T-helper 2 cell treated with Interferon-gamma antibody and Interleukin-4, amounts not matched to agents 5 μg/mL and 100 μg/mL, for 36 hours (primary cell): ENCODE measurements at regions not wholly inside any gene's neighbourhood (a gene's known extent, or its start where the extent isn't known, plus 50 kb on each side); places are given as distances from the start of the nearest gene placed in this dataset.

Experiments
- DNase-seq: peaks from one replicate; pipeline ENCODE4 v3.0.0; 2021; ENCODE audit warnings: low spot score
- H3K27ac Mint-ChIP-seq: one replicate; pipeline ENCODE4 v1.8.0; 2021; ENCODE audit warnings: mild to moderate bottlenecking, mixed read lengths
- H3K27me3 Mint-ChIP-seq: one replicate; pipeline ENCODE4 v1.8.0; 2021; ENCODE audit warnings: low read depth, mixed read lengths
- H3K36me3 Mint-ChIP-seq: one replicate; pipeline ENCODE4 v1.8.0; 2021; ENCODE audit warnings: low read depth, mixed read lengths
- H3K4me1 Mint-ChIP-seq: one replicate; pipeline ENCODE4 v1.8.0; 2021; ENCODE audit warnings: low read depth, mixed read lengths
- H3K4me3 Mint-ChIP-seq: one replicate; pipeline ENCODE4 v1.8.0; 2022; ENCODE audit warnings: mild to moderate bottlenecking, moderate library complexity, mixed read lengths
- H3K9me3 Mint-ChIP-seq: one replicate; pipeline ENCODE4 v1.8.0; 2021; ENCODE audit warnings: mixed read lengths

DNA sequence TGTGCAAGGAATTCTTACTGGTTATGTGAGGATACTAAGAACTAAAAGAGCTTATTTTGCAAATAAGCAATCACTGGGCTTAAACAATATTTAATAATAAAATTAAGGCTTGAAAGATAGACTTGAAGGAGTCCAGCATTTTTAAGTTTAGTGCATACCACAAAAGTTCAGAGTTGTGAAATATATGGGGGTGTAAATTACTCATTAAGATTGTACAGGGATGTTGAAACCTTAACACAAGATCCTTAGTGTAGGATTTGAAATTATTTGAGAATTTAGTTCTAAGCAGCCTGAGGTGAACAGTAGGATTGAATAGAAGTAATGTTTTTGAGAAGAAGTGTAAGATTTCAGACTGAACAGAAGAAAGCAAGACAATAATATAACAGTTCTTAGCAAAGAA, 195.8 kb upstream of the RBMY1B start:
- H3K27me3 Mint-ChIP-seq = no peaks in the 10 kb centered on the region
- no peaks in the 10 kb centered on the region for H3K9me3 Mint-ChIP-seq
- no peaks in the 10 kb centered on the region for H3K4me1 Mint-ChIP-seq
- no peaks in the 10 kb centered on the region for H3K36me3 Mint-ChIP-seq
- no peak overlapping the region for H3K4me3 Mint-ChIP-seq
- no peak overlapping the region for H3K27ac Mint-ChIP-seq
- DNase-seq = no peak
